ENCODE measurements at regions not wholly inside any gene's neighbourhood (a gene's known extent, or its start where the extent isn't known, plus 50 kb on each side); places are given as distances from the start of the nearest gene placed in this dataset.

DNA sequence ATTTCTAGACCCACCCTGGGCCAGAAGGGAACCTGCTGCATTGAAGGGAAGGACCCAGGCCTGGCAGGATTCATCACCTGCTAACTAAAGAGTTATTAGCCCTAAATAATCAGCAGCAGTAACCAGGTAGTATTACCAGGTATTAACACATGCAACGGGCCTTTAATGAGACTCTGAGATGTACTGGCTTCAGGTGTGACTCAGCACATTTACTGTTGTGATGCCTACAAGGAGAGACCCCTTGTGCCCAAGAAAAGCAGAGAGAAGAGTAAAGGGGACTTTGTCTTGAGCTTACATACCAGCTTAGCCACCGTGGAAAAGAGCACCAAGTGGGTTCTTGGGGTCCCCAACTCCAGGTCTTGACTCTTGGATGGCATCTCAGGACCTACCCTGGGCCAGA is 243.1 kb upstream of the SLC39A10 start:
- Histone ChIP-seq H2AFZ (ENCODE audit: low read depth, low read length) (no peak overlapping the region), H3K14ac (ENCODE audit: low read length in 2 of 2) (no peak overlapping the region), H2BK120ac (ENCODE audit: low read depth, low read length) (no peak overlapping the region), H3K4me2 (ENCODE audit: low read length, poor library complexity, severe bottlenecking) (no peak overlapping the region), H3K79me1 (replicated peaks; ENCODE audit: low read length, poor library complexity, severe bottlenecking) (no peaks in the 10 kb centered on the region), H4K8ac (ENCODE audit: low read length) (no peak overlapping the region), H3K9ac (ENCODE audit: low read length) (no peak overlapping the region), H2BK12ac (ENCODE audit: low read length in 2 of 2) (peak overlapping the region in 1 of 2 experiments; percentile 49), H4K91ac (ENCODE audit: low read length) (no peak overlapping the region), H2BK15ac (ENCODE audit: low read depth, poor library complexity, severe bottlenecking) (no peak overlapping the region), H3K18ac (ENCODE audit: low read depth in 1 of 2, low read length in 2 of 2) (no peak overlapping the region), H3K36me3 (ENCODE audit: control insufficient read depth in 1 of 2, insufficient read depth in 2 of 2, low read depth in 1 of 2, low read length in 2 of 2) (no peaks in the 10 kb centered on the region), H3K4ac (ENCODE audit: low read depth in 1 of 2, low read length in 2 of 2) (no peak overlapping the region), H2BK5ac (ENCODE audit: low read depth, low read length, poor library complexity, severe bottlenecking) (no peak overlapping the region), H2AK5ac (ENCODE audit: low read length, severe bottlenecking) (no peak overlapping the region), H3K27me3 (ENCODE audit: control insufficient read depth in 1 of 2, insufficient read depth in 1 of 2, low read length in 2 of 2) (no peaks in the 10 kb centered on the region), H3K4me3 (ENCODE audit: insufficient read depth in 1 of 2, low read depth in 1 of 2, low read length in 2 of 2) (no peak overlapping the region), H3K4me1 (ENCODE audit: control insufficient read depth, insufficient read depth, low read depth, low read length) (no peaks in the 10 kb centered on the region), H3K23ac (ENCODE audit: low read length in 2 of 2) (no peak overlapping the region), H3K27ac (ENCODE audit: low read length, poor library complexity, severe bottlenecking) (no peak overlapping the region), H3K9me3 (ENCODE audit: control insufficient read depth, low read length) (no peaks in the 10 kb centered on the region)
- DNase-seq: no peak
- WGBS: 85% methylated on average over 2 of the region's 2 CpGs

- Histone ChIP-seq H3K9ac (ENCODE audit: low read length) (no peak overlapping the region), H3K4me2 (ENCODE audit: low read length, poor library complexity, severe bottlenecking) (no peak overlapping the region), H3K27ac (ENCODE audit: low read length, poor library complexity, severe bottlenecking) (no peak overlapping the region), H3K23ac (ENCODE audit: low read length in 2 of 2) (no peak overlapping the region), H3K14ac (ENCODE audit: low read length in 2 of 2) (no peak overlapping the region), H2BK15ac (ENCODE audit: low read depth, poor library complexity, severe bottlenecking) (no peak overlapping the region), H3K27me3 (ENCODE audit: control insufficient read depth in 1 of 2, insufficient read depth in 1 of 2, low read length in 2 of 2) (no peaks in the 10 kb centered on the region), H2BK12ac (ENCODE audit: low read length in 2 of 2) (no peak overlapping the region), H2BK5ac (ENCODE audit: low read depth, low read length, poor library complexity, severe bottlenecking) (no peak overlapping the region), H2BK120ac (ENCODE audit: low read depth, low read length) (no peak overlapping the region), H3K9me3 (ENCODE audit: control insufficient read depth, low read length) (no peaks in the 10 kb centered on the region), H2AK5ac (ENCODE audit: low read length, severe bottlenecking) (no peak overlapping the region), H3K4ac (ENCODE audit: low read depth in 1 of 2, low read length in 2 of 2) (no peak overlapping the region), H3K18ac (ENCODE audit: low read depth in 1 of 2, low read length in 2 of 2) (no peak overlapping the region), H3K36me3 (ENCODE audit: control insufficient read depth in 1 of 2, insufficient read depth in 2 of 2, low read depth in 1 of 2, low read length in 2 of 2) (no peaks in the 10 kb centered on the region), H2AFZ (ENCODE audit: low read depth, low read length) (no peak overlapping the region), H3K4me3 (ENCODE audit: insufficient read depth in 1 of 2, low read depth in 1 of 2, low read length in 2 of 2) (no peak overlapping the region), H3K79me1 (replicated peaks; ENCODE audit: low read length, poor library complexity, severe bottlenecking) (no peaks in the 10 kb centered on the region), H3K4me1 (ENCODE audit: control insufficient read depth, insufficient read depth, low read depth, low read length) (no peaks in the 10 kb centered on the region), H4K8ac (ENCODE audit: low read length) (peak overlapping the region; percentile 54), H4K91ac (ENCODE audit: low read length) (no peak overlapping the region)
- 73% methylated on average over 8 of the region's 8 CpGs for WGBS
- peak; percentile 67 for DNase-seq
These were observed 243.6 kb upstream of the SLC39A10 start for GRCh38 chr2:195413422-195413821.

DNA sequence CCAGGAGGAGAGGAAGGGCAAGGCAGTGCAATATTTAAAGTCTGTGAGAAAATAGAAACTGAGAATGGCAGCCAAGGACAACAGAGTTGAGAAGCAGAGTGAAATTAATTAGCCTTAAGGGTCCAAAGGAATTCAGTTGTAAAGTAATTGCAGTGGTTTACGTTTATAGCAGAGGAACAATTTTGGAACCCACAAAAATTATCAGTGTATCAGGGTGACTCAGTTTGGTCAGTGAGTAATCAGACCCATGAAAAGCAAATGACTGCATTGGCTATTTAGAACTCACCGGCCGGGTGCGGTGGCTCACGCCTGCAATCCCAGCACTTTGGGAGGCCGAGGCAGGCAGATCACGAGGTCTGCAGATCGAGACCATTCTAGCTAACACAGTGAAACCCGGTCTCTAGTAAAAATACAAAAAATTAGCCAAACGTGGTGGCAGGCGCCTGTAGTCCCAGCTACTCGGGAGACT is 245.8 kb upstream of the SLC39A10 start:
- WGBS: 85% methylated on average over 12 of the region's 12 CpGs
- H3K79me1 ChIP-seq (replicated peaks; ENCODE audit: low read length, poor library complexity, severe bottlenecking): no peaks in the 10 kb centered on the region
- peak overlapping the region in 1 of 2 experiments; percentile 18 for H3K14ac ChIP-seq (ENCODE audit: low read length in 2 of 2)
- H3K27me3 ChIP-seq (ENCODE audit: control insufficient read depth in 1 of 2, insufficient read depth in 1 of 2, low read length in 2 of 2): no peaks in the 10 kb centered on the region
- no peak overlapping the region for H3K4me3 ChIP-seq (ENCODE audit: insufficient read depth in 1 of 2, low read depth in 1 of 2, low read length in 2 of 2)
- H2BK5ac ChIP-seq (ENCODE audit: low read depth, low read length, poor library complexity, severe bottlenecking): no peak overlapping the region
- H3K4me2 ChIP-seq (ENCODE audit: low read length, poor library complexity, severe bottlenecking): no peak overlapping the region
- no peak overlapping the region for H2BK120ac ChIP-seq (ENCODE audit: low read depth, low read length)
- H3K9ac ChIP-seq (ENCODE audit: low read length): no peak overlapping the region
- no peaks in the 10 kb centered on the region for H3K36me3 ChIP-seq (ENCODE audit: control insufficient read depth in 1 of 2, insufficient read depth in 2 of 2, low read depth in 1 of 2, low read length in 2 of 2)
- no peak overlapping the region for H2BK15ac ChIP-seq (ENCODE audit: low read depth, poor library complexity, severe bottlenecking)
- H3K23ac ChIP-seq (ENCODE audit: low read length in 2 of 2): no peak overlapping the region
- no peak overlapping the region for H4K91ac ChIP-seq (ENCODE audit: low read length)
- H2BK12ac ChIP-seq (ENCODE audit: low read length in 2 of 2): no peak overlapping the region
- H3K4me1 ChIP-seq (ENCODE audit: control insufficient read depth, insufficient read depth, low read depth, low read length): no peaks in the 10 kb centered on the region
- no peak overlapping the region for H2AFZ ChIP-seq (ENCODE audit: low read depth, low read length)
- no peaks in the 10 kb centered on the region for H3K9me3 ChIP-seq (ENCODE audit: control insufficient read depth, low read length)
- H3K18ac ChIP-seq (ENCODE audit: low read depth in 1 of 2, low read length in 2 of 2): no peak overlapping the region
- H4K8ac ChIP-seq (ENCODE audit: low read length): no peak overlapping the region
- H2AK5ac ChIP-seq (ENCODE audit: low read length, severe bottlenecking): no peak overlapping the region
- no peak overlapping the region for H3K27ac ChIP-seq (ENCODE audit: low read length, poor library complexity, severe bottlenecking)
- no peak for DNase-seq
- H3K4ac ChIP-seq (ENCODE audit: low read depth in 1 of 2, low read length in 2 of 2): no peak overlapping the region

DNA sequence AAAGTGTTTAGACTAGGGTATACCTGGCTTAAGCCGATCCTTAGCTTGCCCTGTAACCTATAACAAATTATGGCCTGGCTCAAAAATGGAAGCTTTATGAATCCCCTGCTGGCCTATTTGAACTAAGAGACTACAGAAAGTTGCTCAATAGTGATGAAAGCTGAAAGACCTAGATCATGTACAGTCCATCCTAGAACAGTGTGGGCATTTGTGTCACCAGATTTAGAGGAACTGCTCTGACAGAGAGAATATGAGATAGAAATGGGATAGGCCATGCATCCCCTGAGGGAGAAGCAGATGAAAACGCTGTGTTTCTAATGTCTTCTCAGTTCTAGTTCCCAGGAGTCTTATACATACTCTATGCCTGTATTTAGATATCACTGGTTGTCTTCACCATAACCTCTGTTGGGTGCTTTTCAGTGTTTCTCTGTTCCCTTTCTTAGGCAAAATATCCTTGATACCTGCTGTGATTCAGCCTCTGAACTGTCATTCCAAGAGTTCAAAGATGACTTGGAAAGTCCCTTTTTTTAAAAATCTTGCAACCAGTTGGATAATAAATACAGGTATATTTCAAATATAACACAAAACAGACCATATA is 246.9 kb upstream of the SLC39A10 start:
- Histone ChIP-seq H2AFZ (ENCODE audit: low read depth, low read length) (no peak overlapping the region), H3K27me3 (ENCODE audit: control insufficient read depth in 1 of 2, insufficient read depth in 1 of 2, low read length in 2 of 2) (no peaks in the 10 kb centered on the region), H2BK5ac (ENCODE audit: low read depth, low read length, poor library complexity, severe bottlenecking) (no peak overlapping the region), H3K9ac (ENCODE audit: low read length) (no peak overlapping the region), H3K27ac (ENCODE audit: low read length, poor library complexity, severe bottlenecking) (no peak overlapping the region), H2AK5ac (ENCODE audit: low read length, severe bottlenecking) (no peak overlapping the region), H3K9me3 (ENCODE audit: control insufficient read depth, low read length) (no peaks in the 10 kb centered on the region), H2BK120ac (ENCODE audit: low read depth, low read length) (no peak overlapping the region), H3K18ac (ENCODE audit: low read depth in 1 of 2, low read length in 2 of 2) (no peak overlapping the region), H3K4ac (ENCODE audit: low read depth in 1 of 2, low read length in 2 of 2) (no peak overlapping the region), H3K79me1 (replicated peaks; ENCODE audit: low read length, poor library complexity, severe bottlenecking) (no peaks in the 10 kb centered on the region), H3K4me1 (ENCODE audit: control insufficient read depth, insufficient read depth, low read depth, low read length) (no peaks in the 10 kb centered on the region), H2BK15ac (ENCODE audit: low read depth, poor library complexity, severe bottlenecking) (no peak overlapping the region), H4K8ac (ENCODE audit: low read length) (no peak overlapping the region), H2BK12ac (ENCODE audit: low read length in 2 of 2) (no peak overlapping the region), H3K14ac (ENCODE audit: low read length in 2 of 2) (no peak overlapping the region), H3K4me2 (ENCODE audit: low read length, poor library complexity, severe bottlenecking) (no peak overlapping the region), H3K23ac (ENCODE audit: low read length in 2 of 2) (no peak overlapping the region), H4K91ac (ENCODE audit: low read length) (no peak overlapping the region), H3K4me3 (ENCODE audit: insufficient read depth in 1 of 2, low read depth in 1 of 2, low read length in 2 of 2) (no peak overlapping the region), H3K36me3 (ENCODE audit: control insufficient read depth in 1 of 2, insufficient read depth in 2 of 2, low read depth in 1 of 2, low read length in 2 of 2) (no peaks in the 10 kb centered on the region)
- DNase-seq: no peak
- WGBS: 50% methylated on average over 1 of the region's 2 CpGs
